Right lobe of liver (tissue), 4 donors: ENCODE measurements at regions not wholly inside any gene's neighbourhood (a gene's known extent, or its start where the extent isn't known, plus 50 kb on each side); places are given as distances from the start of the nearest gene placed in this dataset.

ENCODE experiments used
- POLR2A ChIP-seq: fragments of 450-650 bp; IDR thresholded peaks from one replicate; pipeline ENCODE4 v1.6.1; 2017; ENCODE audit warnings: antibody characterized with exemption, mild to moderate bottlenecking
- TF ChIP-seq, protein P1 (sequence below), 4 donors: fragments of 200-600 bp in 3 of 4; fragments of 450-650 bp in 1 of 4; IDR thresholded peaks; one replicate each; pipeline versions ENCODE4 v1.5.1 to v1.8.0; 2016 to 2022; ENCODE audit warnings: antibody characterized with exemption in 4 of 4, mild to moderate bottlenecking in 2 of 4
- donor health status: DM: no; HTN: no; CAD: no.
- donor health status: DM: no; HTN: no; CAD: no.
- donor health status: DM: no; HTN: yes; CAD: no.

DNA sequence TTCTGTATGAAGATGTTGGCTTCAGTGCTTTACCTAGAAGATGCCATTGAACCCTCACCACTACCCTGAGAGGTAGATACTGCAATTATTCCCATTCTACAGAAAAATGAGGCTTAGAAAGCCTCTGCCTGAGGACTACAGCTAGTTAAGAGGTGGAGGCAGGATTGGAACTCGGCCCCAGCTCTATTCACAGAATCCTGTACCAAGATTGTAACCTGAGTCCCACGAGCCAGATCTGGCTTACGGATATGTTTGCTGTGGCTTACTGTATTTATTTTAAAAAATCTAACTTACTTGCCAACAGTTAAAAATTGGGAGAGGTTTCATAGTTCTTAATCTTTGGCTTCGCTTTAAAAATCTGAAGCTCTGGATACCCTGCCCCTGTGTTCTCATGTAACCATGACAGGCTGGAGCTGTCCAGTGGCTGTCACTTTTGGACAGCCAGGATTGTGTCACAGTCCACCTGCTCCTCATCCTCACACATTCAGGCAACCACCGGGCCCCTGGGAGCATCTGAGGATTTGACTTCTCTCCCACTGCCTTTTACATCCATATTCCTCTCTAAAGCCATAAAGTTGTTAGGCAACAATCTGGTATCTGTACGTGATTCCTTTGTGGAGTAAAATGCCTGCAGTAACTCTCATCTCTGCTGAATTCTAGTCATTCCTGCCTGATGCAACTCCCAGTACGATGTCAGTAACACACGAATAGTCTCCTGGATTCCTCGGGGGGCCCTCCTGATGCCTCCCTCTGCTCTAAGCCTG is 160.8 kb upstream of the SERP2 start:
- TF ChIP-seq, protein P1, sequence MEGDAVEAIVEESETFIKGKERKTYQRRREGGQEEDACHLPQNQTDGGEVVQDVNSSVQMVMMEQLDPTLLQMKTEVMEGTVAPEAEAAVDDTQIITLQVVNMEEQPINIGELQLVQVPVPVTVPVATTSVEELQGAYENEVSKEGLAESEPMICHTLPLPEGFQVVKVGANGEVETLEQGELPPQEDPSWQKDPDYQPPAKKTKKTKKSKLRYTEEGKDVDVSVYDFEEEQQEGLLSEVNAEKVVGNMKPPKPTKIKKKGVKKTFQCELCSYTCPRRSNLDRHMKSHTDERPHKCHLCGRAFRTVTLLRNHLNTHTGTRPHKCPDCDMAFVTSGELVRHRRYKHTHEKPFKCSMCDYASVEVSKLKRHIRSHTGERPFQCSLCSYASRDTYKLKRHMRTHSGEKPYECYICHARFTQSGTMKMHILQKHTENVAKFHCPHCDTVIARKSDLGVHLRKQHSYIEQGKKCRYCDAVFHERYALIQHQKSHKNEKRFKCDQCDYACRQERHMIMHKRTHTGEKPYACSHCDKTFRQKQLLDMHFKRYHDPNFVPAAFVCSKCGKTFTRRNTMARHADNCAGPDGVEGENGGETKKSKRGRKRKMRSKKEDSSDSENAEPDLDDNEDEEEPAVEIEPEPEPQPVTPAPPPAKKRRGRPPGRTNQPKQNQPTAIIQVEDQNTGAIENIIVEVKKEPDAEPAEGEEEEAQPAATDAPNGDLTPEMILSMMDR (IDR thresholded peaks at IDR 0.05), result no peak
- TF ChIP-seq POLR2A, result no peak
